Esophagus (tissue), 2 donors: ENCODE measurements at regions not wholly inside any gene's neighbourhood (a gene's known extent, or its start where the extent isn't known, plus 50 kb on each side); places are given as distances from the start of the nearest gene placed in this dataset.

Experiments
- H3K27ac ChIP-seq, 2 donors: one replicate each; pipeline ENCODE4 v1.5.1; 2013; ENCODE audit warnings: low read depth in 2 of 2, mild to moderate bottlenecking in 2 of 2, inconsistent platforms in 1 of 2, low read length in 1 of 2, moderate library complexity in 1 of 2
- H3K27me3 ChIP-seq, 2 donors: one replicate each; pipeline ENCODE4 v1.6.1; 2013; ENCODE audit warnings: low read length in 2 of 2, control low read depth in 1 of 2, mild to moderate bottlenecking in 1 of 2; ENCODE audit not compliant: insufficient read depth in 2 of 2, control insufficient read depth in 1 of 2
- H3K36me3 ChIP-seq, 2 donors: one replicate each; pipeline ENCODE4 v1.6.1; 2013; ENCODE audit warnings: low read length in 1 of 2; ENCODE audit not compliant: control insufficient read depth in 2 of 2, insufficient read depth in 2 of 2
- H3K4me1 ChIP-seq, 2 donors: one replicate each; pipeline ENCODE4 v1.6.1; 2013; ENCODE audit warnings: low read length in 1 of 2; ENCODE audit not compliant: control insufficient read depth in 2 of 2, insufficient read depth in 2 of 2
- H3K4me3 ChIP-seq, 2 donors: one replicate each; pipeline ENCODE4 v1.5.1; 2013; ENCODE audit warnings: low read length in 2 of 2, mild to moderate bottlenecking in 2 of 2, low read depth in 1 of 2, moderate library complexity in 1 of 2
- H3K9me3 ChIP-seq, 2 donors: one replicate each; pipeline ENCODE4 v1.6.1; 2013; ENCODE audit warnings: mild to moderate bottlenecking in 2 of 2, low read depth in 1 of 2, low read length in 1 of 2, moderate library complexity in 1 of 2; ENCODE audit not compliant: control insufficient read depth in 2 of 2, insufficient read depth in 1 of 2
- WGBS, 2 donors: extraction: QIAGEN DNeasy Blood & Tissue Kit; methylation state at CpG; one replicate each; pipeline ENCODE4 v1.1.7; 2013; 5-methylcytosine and 5-hydroxymethylcytosine counted together
- donor health status: healthy with polysubstance abuse.
- donor health status: Bipolar disorder and iron deficiency.

GRCh38 chr22:49583886-49584505 lies 243.7 kb downstream of the BRD1 start:
- WGBS, 2 donors: 87 to 92% methylated on average over 26 of the region's 26 CpGs
- no peak overlapping the region for H3K27ac ChIP-seq
- no peaks in the 10 kb centered on the region for H3K4me1 ChIP-seq
- H3K27me3 ChIP-seq: no peaks in the 10 kb centered on the region
- no peak overlapping the region for H3K4me3 ChIP-seq
- H3K36me3 ChIP-seq: no peaks in the 10 kb centered on the region
- peaks cover 0 to 9% of the 10 kb centered on the region in 2 donors for H3K9me3 ChIP-seq

DNA sequence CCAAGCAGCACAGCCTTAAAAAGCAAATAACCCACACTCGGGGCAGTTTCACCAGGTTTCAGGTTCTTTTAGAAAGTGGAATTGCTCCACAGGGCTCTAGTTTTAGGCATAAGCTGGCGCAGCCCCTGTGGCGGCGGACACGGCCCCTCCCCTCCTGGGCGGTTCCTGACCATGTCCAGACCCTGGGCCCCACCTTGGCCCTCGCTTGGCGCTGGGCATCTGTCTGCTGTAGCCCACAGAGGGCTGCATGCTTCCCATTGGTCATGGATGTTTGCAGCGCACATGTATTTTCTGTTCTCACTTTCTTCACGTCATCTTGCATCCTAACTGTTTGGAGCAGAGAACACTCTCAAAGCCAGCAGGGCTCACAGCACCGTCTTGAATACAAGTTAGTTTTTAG lies 244.3 kb downstream of the BRD1 start:
- Histone ChIP-seq H3K4me1 (no peaks in the 10 kb centered on the region), H3K4me3 (no peak overlapping the region), H3K9me3 (peaks cover 0 to 9% of the 10 kb centered on the region in 2 donors), H3K27ac (no peak overlapping the region), H3K27me3 (no peaks in the 10 kb centered on the region), H3K36me3 (no peaks in the 10 kb centered on the region)
- 76 to 77% methylated on average over 11 of the region's 11 CpGs for WGBS, 2 donors

- Histone ChIP-seq H3K4me1 (no peaks in the 10 kb centered on the region), H3K9me3 (peaks cover 0 to 9% of the 10 kb centered on the region in 2 donors), H3K27ac (no peak overlapping the region), H3K27me3 (no peaks in the 10 kb centered on the region), H3K4me3 (no peak overlapping the region), H3K36me3 (no peaks in the 10 kb centered on the region)
- WGBS, 2 donors: 90 to 92% methylated on average over 11 of the region's 11 CpGs
Measured at GRCh38 chr22:49582678-49583077, 245.0 kb downstream of the BRD1 start.

DNA sequence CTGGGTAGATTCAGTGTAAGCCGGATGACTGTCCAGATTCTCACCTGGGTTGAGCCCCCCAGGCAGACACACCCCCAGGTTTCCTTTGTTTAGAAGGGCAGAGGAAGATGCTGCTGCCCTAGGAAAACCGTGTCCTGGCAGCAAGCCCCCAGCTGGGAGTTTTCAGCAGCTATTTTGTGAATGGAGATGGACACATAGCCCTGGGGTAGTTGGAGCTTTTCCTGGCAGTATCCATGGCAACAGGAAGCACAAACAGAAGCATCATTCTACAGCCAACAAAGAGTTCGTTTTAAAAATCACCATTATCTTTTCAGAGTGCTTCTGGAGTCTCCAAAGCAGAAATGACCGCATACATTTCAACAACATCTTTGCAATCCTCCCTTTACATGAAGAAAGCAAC lies 245.5 kb downstream of the BRD1 start:
- Histone ChIP-seq H3K36me3 (no peaks in the 10 kb centered on the region), H3K4me1 (no peaks in the 10 kb centered on the region), H3K9me3 (peaks cover 0 to 9% of the 10 kb centered on the region in 2 donors), H3K4me3 (no peak overlapping the region), H3K27ac (no peak overlapping the region), H3K27me3 (no peaks in the 10 kb centered on the region)
- WGBS, 2 donors: 49 to 68% methylated on average over 4 of the region's 4 CpGs

GRCh38 chr22:49580024-49580423 lies 247.6 kb downstream of the BRD1 start:
- 60 to 62% methylated on average over 3 of the region's 3 CpGs for WGBS, 2 donors
- Histone ChIP-seq H3K27ac (no peak overlapping the region), H3K36me3 (no peaks in the 10 kb centered on the region), H3K4me1 (no peaks in the 10 kb centered on the region), H3K9me3 (peaks cover 0 to 15% of the 10 kb centered on the region in 2 donors), H3K27me3 (no peaks in the 10 kb centered on the region), H3K4me3 (no peak overlapping the region)

DNA sequence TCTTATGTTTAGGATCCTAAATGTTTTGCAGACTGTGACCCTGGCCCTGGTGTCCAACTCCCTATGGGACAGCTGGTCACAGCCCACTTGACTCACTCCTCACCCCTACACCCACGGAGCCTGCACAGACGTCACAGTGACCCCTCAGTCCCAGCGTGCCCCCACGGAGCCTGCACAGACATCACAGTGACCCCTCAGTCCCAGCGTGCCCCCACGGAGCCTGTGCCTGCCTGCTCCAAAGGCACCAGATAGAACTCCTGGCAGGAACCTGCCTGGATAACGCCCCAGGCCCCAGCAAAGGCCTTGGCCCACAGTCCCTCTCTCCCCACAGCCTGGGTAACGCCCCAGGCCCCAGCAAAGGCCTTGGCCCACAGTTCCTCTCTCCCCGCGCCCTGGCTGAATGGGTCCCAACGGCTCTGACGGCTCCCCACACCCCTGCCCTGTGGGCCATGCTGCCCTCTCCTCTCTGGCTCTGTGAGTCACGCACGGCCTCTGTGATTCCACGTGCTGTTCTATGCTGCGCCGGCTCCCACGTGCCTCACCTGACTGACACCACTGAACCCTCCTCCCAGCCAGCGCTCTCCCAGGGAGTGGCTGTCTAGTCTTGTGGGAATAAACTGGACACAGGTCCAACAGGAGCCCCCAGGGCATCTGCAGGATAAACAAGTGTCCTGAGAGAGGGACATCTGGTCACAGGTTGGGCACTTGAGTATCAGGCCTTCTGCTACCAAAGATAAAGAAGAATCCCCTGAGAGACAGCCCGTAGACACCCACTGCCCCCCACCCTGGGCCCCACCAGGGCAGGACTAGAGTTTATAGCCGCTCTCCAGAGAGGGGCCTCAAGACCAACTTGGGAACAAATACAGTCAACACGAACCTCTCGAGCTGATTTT lies 250.3 kb downstream of the BRD1 start:
- Histone ChIP-seq H3K27me3 (no peaks in the 10 kb centered on the region), H3K36me3 (no peaks in the 10 kb centered on the region), H3K9me3 (peaks cover 0 to 18% of the 10 kb centered on the region in 2 donors), H3K4me3 (no peak overlapping the region), H3K4me1 (no peaks in the 10 kb centered on the region), H3K27ac (no peak overlapping the region)
- WGBS, 2 donors: 76 to 82% methylated on average over 23 of the region's 23 CpGs

DNA sequence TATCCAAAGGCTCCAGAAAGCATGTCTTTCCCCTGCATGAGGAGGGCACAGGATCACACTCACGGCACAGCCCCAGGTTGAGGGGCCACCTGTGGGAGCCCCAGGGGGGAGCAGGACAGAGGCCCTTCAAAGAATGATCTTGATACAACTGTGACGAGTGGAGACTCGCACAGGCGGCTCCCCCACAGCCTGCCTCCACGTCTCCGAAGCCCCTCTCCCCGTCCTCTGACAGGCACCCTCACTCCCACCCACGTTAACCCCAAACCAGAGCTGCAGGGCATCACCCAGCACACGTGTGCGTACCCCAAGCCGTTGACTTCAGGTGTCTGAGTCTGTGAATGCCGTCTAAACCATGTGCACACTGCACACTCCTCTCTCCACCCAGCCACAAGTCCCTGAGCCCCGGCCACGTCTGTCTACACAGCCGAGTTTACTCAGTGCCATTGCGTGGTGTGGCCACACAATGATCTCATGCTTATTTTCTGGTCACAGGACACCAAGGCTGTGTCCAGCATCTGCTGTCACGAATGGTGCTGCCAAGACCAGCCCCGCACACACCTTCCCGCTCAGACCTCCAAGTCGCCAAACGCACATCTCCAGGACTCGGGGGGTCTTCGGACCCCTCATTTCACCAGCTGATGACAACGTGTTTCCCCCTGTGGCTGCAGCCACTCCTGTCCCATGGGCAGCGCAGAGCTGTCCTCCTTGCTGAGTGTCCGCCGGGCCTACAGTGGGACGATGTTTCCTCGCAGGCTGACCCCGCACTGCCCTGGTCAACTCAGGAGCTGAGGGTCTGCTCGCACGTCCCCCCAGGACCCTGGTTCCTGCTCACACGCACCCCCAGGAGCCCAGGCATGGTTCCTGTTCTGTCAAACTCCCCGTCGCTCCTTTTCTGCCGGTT lies 251.2 kb downstream of the BRD1 start:
- H3K27me3 ChIP-seq: no peaks in the 10 kb centered on the region
- no peaks in the 10 kb centered on the region for H3K4me1 ChIP-seq
- H3K4me3 ChIP-seq: no peak overlapping the region
- peaks cover 0 to 18% of the 10 kb centered on the region in 2 donors for H3K9me3 ChIP-seq
- no peak overlapping the region for H3K27ac ChIP-seq
- no peaks in the 10 kb centered on the region for H3K36me3 ChIP-seq
- WGBS, 2 donors: 80 to 81% methylated on average over 36 of the region's 36 CpGs

GRCh38 chr22:49575703-49576081 lies 252.0 kb downstream of the BRD1 start:
- H3K27me3 ChIP-seq: no peaks in the 10 kb centered on the region
- H3K27ac ChIP-seq: no peak overlapping the region
- no peak overlapping the region for H3K4me3 ChIP-seq
- no peaks in the 10 kb centered on the region for H3K36me3 ChIP-seq
- 91 to 92% methylated on average over 20 of the region's 20 CpGs for WGBS, 2 donors
- H3K9me3 ChIP-seq: peaks cover 0 to 15% of the 10 kb centered on the region in 2 donors
- no peaks in the 10 kb centered on the region for H3K4me1 ChIP-seq

DNA sequence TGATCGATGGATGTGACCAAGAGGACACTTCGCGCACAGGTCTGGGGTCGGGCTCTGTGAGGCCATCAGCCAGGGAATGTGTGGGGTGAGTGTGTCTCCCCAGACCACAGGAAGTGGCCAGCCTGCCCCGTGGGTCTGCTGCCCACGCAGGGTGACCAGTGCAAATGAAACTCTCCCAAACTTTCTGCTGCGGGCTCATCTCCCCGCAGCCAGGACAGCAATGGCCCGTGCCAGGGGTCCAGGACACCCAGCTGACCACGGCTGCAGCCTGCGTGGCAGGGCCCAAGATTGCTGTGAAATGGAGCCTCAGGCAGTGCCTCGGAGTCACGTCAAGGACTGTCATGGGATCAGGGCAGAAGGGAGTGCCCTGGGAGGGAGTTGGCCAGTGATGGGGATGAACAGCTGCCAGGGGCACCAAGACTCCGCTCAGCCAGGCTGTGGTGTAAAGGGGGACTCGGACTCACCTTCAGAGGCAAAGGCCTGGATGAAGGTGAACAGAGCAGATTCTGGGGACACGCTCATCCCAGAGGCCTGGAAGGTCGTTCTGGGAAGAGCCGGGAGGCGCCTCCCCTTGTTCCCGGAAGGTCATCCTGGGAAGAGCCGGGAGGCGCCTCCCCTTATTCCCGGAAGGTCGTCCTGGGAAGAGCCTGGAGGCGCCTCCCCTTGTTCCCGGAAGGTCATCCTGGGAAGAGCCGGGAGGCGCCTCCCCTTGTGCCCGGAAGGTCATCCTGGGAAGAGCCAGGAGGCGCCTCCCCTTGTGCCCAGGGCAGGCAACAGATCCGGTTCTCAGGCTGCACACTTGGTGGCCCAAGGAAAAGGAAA lies 252.6 kb downstream of the BRD1 start:
- peak overlapping the region in 1 of 2 donors; percentile 46 for H3K27ac ChIP-seq
- no peaks in the 10 kb centered on the region for H3K4me1 ChIP-seq
- no peak overlapping the region for H3K4me3 ChIP-seq
- no peaks in the 10 kb centered on the region for H3K27me3 ChIP-seq
- H3K36me3 ChIP-seq: no peaks in the 10 kb centered on the region
- WGBS, 2 donors: 75 to 78% methylated on average over 31 of the region's 31 CpGs
- H3K9me3 ChIP-seq: peaks cover 0 to 9% of the 10 kb centered on the region in 2 donors
